ENCODE measurements at regions not wholly inside any gene's neighbourhood (a gene's known extent, or its start where the extent isn't known, plus 50 kb on each side); places are given as distances from the start of the nearest gene placed in this dataset.

GRCh38 chr5:42888771-42889170, 77.1 kb upstream of the SELENOP start:
- Histone ChIP-seq H3K4ac (replicated peaks; ENCODE audit: insufficient read length, low read depth, low read length) (no peak overlapping the region), H4K91ac (replicated peaks; ENCODE audit: insufficient read length, low read length) (no peak overlapping the region), H3K36me3 (ENCODE audit: control insufficient read depth in 2 of 4, insufficient read depth in 4 of 4, low read length in 3 of 4) (no peaks in the 10 kb centered on the region), H3K4me2 (ENCODE audit: insufficient read depth in 1 of 2, low read depth in 2 of 2, low read length in 2 of 2) (no peak overlapping the region), H3K23ac (ENCODE audit: insufficient read length) (no peak overlapping the region), H2BK20ac (ENCODE audit: low read length) (no peak overlapping the region), H3K4me3 (ENCODE audit: extremely low read depth in 1 of 4, insufficient read depth in 2 of 4, low read depth in 3 of 4, low read length in 4 of 4) (no peak overlapping the region), H3K79me2 (ENCODE audit: control insufficient read depth in 1 of 2, insufficient read depth in 2 of 2, low read length in 2 of 2) (no peaks in the 10 kb centered on the region), H3K27me3 (replicated peaks in 1 of 4; ENCODE audit: control insufficient read depth in 3 of 4, extremely low read depth in 1 of 4, insufficient read depth in 3 of 4, low read length in 3 of 4) (no peaks in the 10 kb centered on the region), H2AK5ac (ENCODE audit: low read depth, low read length) (no peak overlapping the region), H2BK12ac (ENCODE audit: low read depth, low read length) (no peak overlapping the region), H3K9ac (replicated peaks in 1 of 4; ENCODE audit: extremely low read depth in 1 of 4, low read depth in 3 of 4, low read length in 3 of 4) (no peak overlapping the region), H3K18ac (ENCODE audit: extremely low read depth, low read length) (no peak overlapping the region), H3K56ac (replicated peaks; ENCODE audit: insufficient read length, low read depth, low read length) (no peak overlapping the region), H3K14ac (ENCODE audit: insufficient read length) (no peak overlapping the region), H3K9me3 (ENCODE audit: insufficient read depth in 2 of 2, low read depth in 1 of 2, low read length in 1 of 2) (no peaks in the 10 kb centered on the region), H2BK5ac (ENCODE audit: low read depth, low read length) (no peak overlapping the region), H4K8ac (ENCODE audit: extremely low read depth, insufficient read depth, low read length) (no peak overlapping the region), H2AFZ (ENCODE audit: low read length) (no peak overlapping the region), H3K27ac (ENCODE audit: low read depth, low read length) (no peak overlapping the region), H2BK15ac (ENCODE audit: low read length) (no peak overlapping the region), H2BK120ac (replicated peaks; ENCODE audit: low read depth, low read length) (no peak overlapping the region), H3K4me1 (replicated peaks in 1 of 4; ENCODE audit: control insufficient read depth in 3 of 4, insufficient read depth in 4 of 4, low read length in 3 of 4) (no peaks in the 10 kb centered on the region), H4K5ac (ENCODE audit: insufficient read length, low read depth, low read length) (no peak overlapping the region), H3K79me1 (ENCODE audit: low read depth, low read length) (no peaks in the 10 kb centered on the region), H4K20me1 (replicated peaks in 1 of 2; ENCODE audit: control insufficient read depth in 1 of 2, insufficient read depth in 2 of 2, low read length in 2 of 2) (no peaks in the 10 kb centered on the region), H3K23me2 (ENCODE audit: low read depth, low read length) (no peaks in the 10 kb centered on the region)
- CTCF ChIA-PET (ENCODE audit: partially characterized antibody) = interaction anchor here (0.6 to 2.7 kb wide), 23 partner anchors 9 to 1038 kb away, joined by 3 to 31 read pairs (median 4); no protein-coding TSS in a partner anchor
- TF ChIP-seq RNF2 (IDR thresholded peaks at IDR 0.05; ENCODE audit: borderline replicate concordance, low read depth, low read length, missing control alignments, poor library complexity, severe bottlenecking) (no peak), SIN3A (conservative IDR thresholded peaks at IDR 0.05 in 1 of 2, IDR thresholded peaks at IDR 0.05 in 1 of 2; ENCODE audit: low read depth in 1 of 2, low read length in 2 of 2) (no peak), HDAC6 (IDR thresholded peaks at IDR 0.05; ENCODE audit: low read depth, low read length) (no peak), SP2 (IDR thresholded peaks at IDR 0.05; ENCODE audit: low read length) (no peak), YY1 (IDR thresholded peaks at IDR 0.05; ENCODE audit: low read depth, low read length) (no peak), RAD21 (IDR thresholded peaks at IDR 0.05 in 1 of 2, conservative IDR thresholded peaks at IDR 0.05 in 1 of 2; ENCODE audit: low read depth in 2 of 2, low read length in 2 of 2) (no peak), KDM1A (IDR thresholded peaks at IDR 0.05; ENCODE audit: borderline replicate concordance, low read length) (no peak), CREB1 (IDR thresholded peaks at IDR 0.05) (no peak), EGR1 (IDR thresholded peaks at IDR 0.05; ENCODE audit: borderline replicate concordance, low read depth, low read length) (no peak), FOSL1 (IDR thresholded peaks at IDR 0.05; ENCODE audit: insufficient read depth, low read depth, low read length) (no peak), CBX5 (IDR thresholded peaks at IDR 0.05; ENCODE audit: low read depth, low read length) (no peak), BACH1 (IDR thresholded peaks at IDR 0.05; ENCODE audit: low read length) (no peak), MAFK (IDR thresholded peaks at IDR 0.05; ENCODE audit: low read depth, low read length) (no peak), GTF2F1 (IDR thresholded peaks at IDR 0.05; ENCODE audit: borderline replicate concordance, low read depth, low read length) (no peak)
- FAIRE-seq (no peak), DNase-seq (ENCODE audit: low read depth in 1 of 2, low spot score in 2 of 2) (no peak)
- 87% methylated on average over 7 of the region's 7 CpGs; no CpG with 5 or more reads in 1 of the 2 experiments for WGBS, 2 experiments (ENCODE audit: extremely low coverage in 1 of 2, insufficient coverage in 1 of 2, insufficient read length in 1 of 2, insufficient replicate concordance in 2 of 2, low coverage in 1 of 2, low lambda C conversion rate in 2 of 2, missing lambda C conversion rate in 1 of 2)
- POLR2A ChIA-PET (ENCODE audit: partially characterized antibody) = no interaction called here
